ENCODE measurements at regions not wholly inside any gene's neighbourhood (a gene's known extent, or its start where the extent isn't known, plus 50 kb on each side); places are given as distances from the start of the nearest gene placed in this dataset.

- CTCF ChIA-PET = no interaction called here
- DNase-seq (ENCODE audit: low read depth, low spot score) = peak; percentile 26
- no peaks in the 10 kb centered on the region for H3K36me3 ChIP-seq (ENCODE audit: control insufficient read depth in 2 of 2, insufficient read depth in 2 of 2, low read length in 1 of 2)
- SMC1A ChIA-PET (ENCODE audit: uncharacterized antibody, unreplicated experiment) = no interaction called here
- no peak overlapping the region for H3K27ac ChIP-seq (ENCODE audit: control insufficient read depth, insufficient read depth)
- POLR2A ChIA-PET = no interaction called here
- in situ Hi-C loops (cut with MboI) = no loop called here
- H3K79me2 ChIP-seq (ENCODE audit: control insufficient read depth, insufficient read depth, low read length) = no peaks in the 10 kb centered on the region
- no peak overlapping the region for H2AFZ ChIP-seq (ENCODE audit: control insufficient read depth, low read depth, low read length)
- no peak overlapping the region for H3K4me3 ChIP-seq
- peaks cover 0 to 2% of the 10 kb centered on the region in 2 experiments; a peak in 1 of 4 replicates for H3K27me3 ChIP-seq (replicated peaks in 1 of 2; ENCODE audit: control insufficient read depth in 2 of 2, insufficient read depth in 2 of 2, low read length in 1 of 2)
- H3K9me3 ChIP-seq (replicated peaks; ENCODE audit: control insufficient read depth, insufficient read depth, low read length) = no peaks in the 10 kb centered on the region; the same call in 2 of the 3 replicates
- no peaks in the 10 kb centered on the region for H4K20me1 ChIP-seq (ENCODE audit: control insufficient read depth, insufficient read depth)
- BruUV-seq (replicated peaks) = no TSS peak
- no peak overlapping the region for H3K9ac ChIP-seq (ENCODE audit: control insufficient read depth, insufficient read depth, low read length)
- 0% methylated on average over 5 of the region's 6 CpGs for WGBS (ENCODE audit: insufficient coverage, insufficient replicate concordance, low lambda C conversion rate, missing lambda C conversion rate)
- peaks cover 12% of the 10 kb centered on the region for H3K4me1 ChIP-seq (ENCODE audit: control insufficient read depth, insufficient read depth, low read length)
- FAIRE-seq = peak; percentile 49
- RAD21 ChIA-PET (ENCODE audit: unreplicated experiment) = interaction anchor here (0.9 kb wide), 1 partner anchor 24 kb away, joined by 5 read pairs; no protein-coding TSS in a partner anchor
- peak; percentile 91 for ATAC-seq
- intact Hi-C loops (cut with micrococcal nuclease; ENCODE audit: unreplicated experiment) = no loop called here
- TF ChIP-seq NR2C2 (IDR thresholded peaks at IDR 0.05; ENCODE audit: borderline replicate concordance, control insufficient read depth, insufficient read length, low read depth) (no peak), PAX5 (IDR thresholded peaks at IDR 0.05; ENCODE audit: borderline replicate concordance, low read depth, low read length) (0 out of 2 replicates have a peak, but pooled peaks have one; percentile 21), POU2F2 (IDR thresholded peaks at IDR 0.05; ENCODE audit: borderline replicate concordance, low read depth, low read length) (peak; percentile 91)
- peak overlapping the region; percentile 63 for H3K4me2 ChIP-seq (ENCODE audit: control insufficient read depth, insufficient read depth)
These were observed 339.7 kb upstream of the CLINT1 start for GRCh38 chr5:158198636-158199035.

- Histone ChIP-seq H3K36me3 (ENCODE audit: control insufficient read depth in 2 of 2, insufficient read depth in 2 of 2, low read length in 1 of 2) (no peaks in the 10 kb centered on the region), H3K4me3 (no peak overlapping the region), H3K4me2 (ENCODE audit: control insufficient read depth, insufficient read depth) (no peak overlapping the region), H3K79me2 (ENCODE audit: control insufficient read depth, insufficient read depth, low read length) (no peaks in the 10 kb centered on the region), H4K20me1 (ENCODE audit: control insufficient read depth, insufficient read depth) (no peaks in the 10 kb centered on the region), H3K4me1 (ENCODE audit: control insufficient read depth, insufficient read depth, low read length) (peaks cover 12% of the 10 kb centered on the region), H3K9ac (ENCODE audit: control insufficient read depth, insufficient read depth, low read length) (no peak overlapping the region), H3K9me3 (replicated peaks; ENCODE audit: control insufficient read depth, insufficient read depth, low read length) (no peaks in the 10 kb centered on the region; the same call in 2 of the 3 replicates), H3K27me3 (replicated peaks in 1 of 2; ENCODE audit: control insufficient read depth in 2 of 2, insufficient read depth in 2 of 2, low read length in 1 of 2) (no peaks in the 10 kb centered on the region), H2AFZ (ENCODE audit: control insufficient read depth, low read depth, low read length) (no peak overlapping the region), H3K27ac (ENCODE audit: control insufficient read depth, insufficient read depth) (no peak overlapping the region)
- DNase-seq (ENCODE audit: low read depth, low spot score) = no peak
- FAIRE-seq = no peak
- ChIA-PET RAD21 (ENCODE audit: unreplicated experiment) (no interaction called here), SMC1A (ENCODE audit: uncharacterized antibody, unreplicated experiment) (no interaction called here), POLR2A (no interaction called here), CTCF (no interaction called here)
- TF ChIP-seq SMC3 (IDR thresholded peaks at IDR 0.05; ENCODE audit: borderline replicate concordance, low read length) = no peak
- no peak for TF ChIP-seq CHD2 (IDR thresholded peaks at IDR 0.05; ENCODE audit: borderline replicate concordance, low read depth, low read length)
- TF ChIP-seq SMAD1 (IDR thresholded peaks at IDR 0.05; ENCODE audit: low read depth, partially characterized antibody) = no peak
- TF ChIP-seq REST (IDR thresholded peaks at IDR 0.05; ENCODE audit: low read depth, low read length) = no peak
- TF ChIP-seq STAT1 (conservative IDR thresholded peaks at IDR 0.05) = no peak
- TF ChIP-seq ZZZ3 (IDR thresholded peaks at IDR 0.05; ENCODE audit: control insufficient read depth, insufficient read length, low read depth) = no peak
- TF ChIP-seq RELA (IDR thresholded peaks at IDR 0.05; ENCODE audit: borderline replicate concordance, partially characterized antibody) = no peak
- TF ChIP-seq MTA3 (IDR thresholded peaks at IDR 0.05; ENCODE audit: borderline replicate concordance, low read length) = no peak
- no peak for TF ChIP-seq IKZF2 (IDR thresholded peaks at IDR 0.05)
- in situ Hi-C loops (cut with MboI) (no loop called here), intact Hi-C loops (cut with micrococcal nuclease; ENCODE audit: unreplicated experiment) (no loop called here)
- WGBS (ENCODE audit: insufficient coverage, insufficient replicate concordance, low lambda C conversion rate, missing lambda C conversion rate) = 30% methylated on average over 5 of the region's 5 CpGs
- no TSS peak for BruUV-seq (replicated peaks)
- ATAC-seq = no peak
These were observed 336.7 kb upstream of the CLINT1 start for GRCh38 chr5:158195416-158196210.
